MM.1S (cell line): ENCODE measurements at regions not wholly inside any gene's neighbourhood (a gene's known extent, or its start where the extent isn't known, plus 50 kb on each side); places are given as distances from the start of the nearest gene placed in this dataset.

ENCODE experiments used
- CTCF ChIP-seq: fragments of 300-600 bp; sonication (generic); IDR thresholded peaks from 2 replicates; pipeline ENCODE4 v1.5.1; 2016; ENCODE audit warnings: antibody characterized with exemption, low read length, mixed read lengths
- EZH2 ChIP-seq: fragments of 300-600 bp; sonication (generic); optimal IDR thresholded peaks from 2 replicates; pipeline ENCODE3; 2017; ENCODE audit warnings: low read depth, mild to moderate bottlenecking, antibody characterized with exemption, low read length, mixed read lengths
- EZH2phosphoT487 ChIP-seq: fragments of 300-600 bp; sonication (generic); IDR thresholded peaks from 2 replicates; pipeline ENCODE4 v1.6.1; 2018; ENCODE audit warnings: antibody characterized with exemption, low read length

GRCh38 chr4:81789158-81789557, 317.5 kb upstream of the RASGEF1B start:
- no peak for TF ChIP-seq CTCF
- TF ChIP-seq EZH2: no peak
- TF ChIP-seq EZH2phosphoT487: no peak
